ENCODE measurements at regions not wholly inside any gene's neighbourhood (a gene's known extent, or its start where the extent isn't known, plus 50 kb on each side); places are given as distances from the start of the nearest gene placed in this dataset.

DNA sequence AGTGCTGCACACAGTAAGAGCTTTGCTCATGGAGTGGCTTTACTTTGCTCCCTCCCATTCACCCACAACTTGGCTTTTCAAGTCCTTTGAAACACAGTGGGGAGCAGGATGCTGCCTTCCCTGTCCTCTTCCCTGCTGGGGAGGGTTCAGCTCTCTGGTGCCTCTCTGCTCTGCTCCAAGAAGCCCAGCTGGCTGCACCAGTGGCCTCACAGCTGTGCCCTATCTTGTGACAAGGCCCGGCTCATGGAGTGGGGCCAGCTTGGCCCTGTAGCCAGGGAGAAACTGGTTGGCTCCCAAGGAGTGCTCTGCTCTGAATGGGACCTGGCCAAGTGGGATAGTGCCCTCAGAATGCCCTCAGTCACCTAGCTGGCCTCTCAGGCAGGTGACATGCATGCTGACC, 212.3 kb upstream of the ZMIZ1 start:
- TF ChIP-seq, protein P1, sequence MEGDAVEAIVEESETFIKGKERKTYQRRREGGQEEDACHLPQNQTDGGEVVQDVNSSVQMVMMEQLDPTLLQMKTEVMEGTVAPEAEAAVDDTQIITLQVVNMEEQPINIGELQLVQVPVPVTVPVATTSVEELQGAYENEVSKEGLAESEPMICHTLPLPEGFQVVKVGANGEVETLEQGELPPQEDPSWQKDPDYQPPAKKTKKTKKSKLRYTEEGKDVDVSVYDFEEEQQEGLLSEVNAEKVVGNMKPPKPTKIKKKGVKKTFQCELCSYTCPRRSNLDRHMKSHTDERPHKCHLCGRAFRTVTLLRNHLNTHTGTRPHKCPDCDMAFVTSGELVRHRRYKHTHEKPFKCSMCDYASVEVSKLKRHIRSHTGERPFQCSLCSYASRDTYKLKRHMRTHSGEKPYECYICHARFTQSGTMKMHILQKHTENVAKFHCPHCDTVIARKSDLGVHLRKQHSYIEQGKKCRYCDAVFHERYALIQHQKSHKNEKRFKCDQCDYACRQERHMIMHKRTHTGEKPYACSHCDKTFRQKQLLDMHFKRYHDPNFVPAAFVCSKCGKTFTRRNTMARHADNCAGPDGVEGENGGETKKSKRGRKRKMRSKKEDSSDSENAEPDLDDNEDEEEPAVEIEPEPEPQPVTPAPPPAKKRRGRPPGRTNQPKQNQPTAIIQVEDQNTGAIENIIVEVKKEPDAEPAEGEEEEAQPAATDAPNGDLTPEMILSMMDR (IDR thresholded peaks at IDR 0.05), result no peak
- no peak for TF ChIP-seq POLR2A (IDR thresholded peaks at IDR 0.05)

Data from tibial nerve (tissue), 3 donors.